Daoy (cell line): ENCODE measurements at regions not wholly inside any gene's neighbourhood (a gene's known extent, or its start where the extent isn't known, plus 50 kb on each side); places are given as distances from the start of the nearest gene placed in this dataset.

Experiments used
- DNase-seq: peaks from one replicate; pipeline ENCODE4 v3.0.0-alpha.2; 2015; ENCODE audit warnings: low read depth

- no peak for DNase-seq
Observed at GRCh38 chr20:57079031-57080005, 187.1 kb downstream of the BMP7 start.

GRCh38 chr20:57080796-57081195, 185.6 kb downstream of the BMP7 start:
- peak; percentile 26 for DNase-seq

- no peak for DNase-seq
Observed at GRCh38 chr20:57082357-57082945, 184.0 kb downstream of the BMP7 start.

GRCh38 chr20:57083072-57083471, 183.4 kb downstream of the BMP7 start:
- DNase-seq = no peak

GRCh38 chr20:57086066-57086465, 180.4 kb downstream of the BMP7 start:
- DNase-seq = no peak

GRCh38 chr20:57087102-57087501, 179.3 kb downstream of the BMP7 start:
- no peak for DNase-seq

GRCh38 chr20:57087705-57088104, 178.7 kb downstream of the BMP7 start:
- DNase-seq = no peak

GRCh38 chr20:57088436-57088835, 178.0 kb downstream of the BMP7 start:
- no peak for DNase-seq

GRCh38 chr20:57089699-57090144, 176.7 kb downstream of the BMP7 start:
- peak; percentile 75 for DNase-seq

GRCh38 chr20:57090590-57091560, 175.6 kb downstream of the BMP7 start:
- DNase-seq = no peak

GRCh38 chr20:57091748-57092111, 174.7 kb downstream of the BMP7 start:
- DNase-seq = no peak

GRCh38 chr20:57092112-57092899, 174.1 kb downstream of the BMP7 start:
- DNase-seq = peak; percentile 68

GRCh38 chr20:57092900-57093530, 173.4 kb downstream of the BMP7 start:
- no peak for DNase-seq

- no peak for DNase-seq
Observed at GRCh38 chr20:57093766-57094165, 172.7 kb downstream of the BMP7 start.

- no peak for DNase-seq
Observed at GRCh38 chr20:57094252-57094891, 172.1 kb downstream of the BMP7 start.

GRCh38 chr20:57094991-57095390, 171.4 kb downstream of the BMP7 start:
- DNase-seq = no peak

- DNase-seq = no peak
Observed at GRCh38 chr20:57095426-57095825, 171.0 kb downstream of the BMP7 start.

GRCh38 chr20:57097245-57097915, 169.1 kb downstream of the BMP7 start:
- no peak for DNase-seq

- DNase-seq = no peak
Observed at GRCh38 chr20:57102160-57102559, 164.3 kb downstream of the BMP7 start.

- DNase-seq = no peak
Observed at GRCh38 chr20:57102566-57102965, 163.9 kb downstream of the BMP7 start.
